HFFc6 (cell line): ENCODE measurements at regions not wholly inside any gene's neighbourhood (a gene's known extent, or its start where the extent isn't known, plus 50 kb on each side); places are given as distances from the start of the nearest gene placed in this dataset. TPM values are rescaled to one million over a fixed set of nuclear protein-coding genes. Genes with fewer than 3 reads are reported as not detected.

ENCODE experiments used
- DNase-seq: peaks from one replicate; pipeline ENCODE4 v3.0.0-alpha.2; 2018
- H3K27ac Mint-ChIP-seq: 2 replicates; pipeline ENCODE4 v1.8.0; 2020; ENCODE audit warnings: mild to moderate bottlenecking, mixed read lengths
- H3K27me3 Mint-ChIP-seq: 2 replicates; pipeline ENCODE4 v1.8.0; 2021; ENCODE audit warnings: mild to moderate bottlenecking, moderate library complexity, mixed read lengths; ENCODE audit not compliant: insufficient read depth
- H3K36me3 Mint-ChIP-seq: 2 replicates; pipeline ENCODE4 v1.8.0; 2021; ENCODE audit warnings: low read depth, mixed read lengths
- H3K4me1 Mint-ChIP-seq: 2 replicates; pipeline ENCODE4 v1.8.0; 2020; ENCODE audit warnings: low read depth, mixed read lengths
- H3K4me3 Mint-ChIP-seq: 2 replicates; pipeline ENCODE4 v1.8.0; 2020; ENCODE audit warnings: mild to moderate bottlenecking, moderate library complexity, mixed read lengths
- H3K9me3 Mint-ChIP-seq: 2 replicates; pipeline ENCODE4 v1.8.0; 2020; ENCODE audit warnings: mild to moderate bottlenecking, mixed read lengths
- microRNA-seq: library from miRNA; unstranded; fragments of <30 nt; microRNA quantifications from one replicate; pipeline ENCODE4, GENCODE V29; 2019
- TF ChIP-seq, protein P1 (sequence below): fragments of 200-600 bp; sonication (generic); IDR thresholded peaks from 2 replicates; pipeline ENCODE4 v1.5.0; 2021; ENCODE audit warnings: antibody characterized with exemption, mild to moderate bottlenecking

DNA sequence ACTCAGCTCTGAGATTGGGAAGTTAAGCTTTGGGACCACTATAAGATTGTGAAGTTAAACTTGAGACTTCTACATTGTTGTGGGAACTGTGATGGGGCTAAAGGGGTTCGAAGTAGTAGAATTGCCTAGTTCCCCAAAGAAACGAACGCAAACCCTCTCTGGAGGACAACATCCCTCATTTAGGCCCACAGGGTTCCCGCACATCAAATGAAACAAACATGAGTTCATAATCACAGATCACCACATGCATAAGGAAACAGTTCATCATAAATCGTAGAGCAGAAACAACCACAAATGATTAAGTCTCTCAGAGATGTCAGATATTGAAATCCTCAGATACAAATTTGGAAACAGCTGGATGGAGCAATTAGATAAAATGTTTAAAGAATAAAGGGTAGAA lies 55.9 kb upstream of the HPCAL1 start:
- no peak overlapping the region for H3K27ac Mint-ChIP-seq
- H3K36me3 Mint-ChIP-seq: peaks cover 13% of the 10 kb centered on the region
- no peak for DNase-seq
- H3K4me3 Mint-ChIP-seq: no peak overlapping the region
- H3K4me1 Mint-ChIP-seq: no peaks in the 10 kb centered on the region
- TF ChIP-seq, protein P1, sequence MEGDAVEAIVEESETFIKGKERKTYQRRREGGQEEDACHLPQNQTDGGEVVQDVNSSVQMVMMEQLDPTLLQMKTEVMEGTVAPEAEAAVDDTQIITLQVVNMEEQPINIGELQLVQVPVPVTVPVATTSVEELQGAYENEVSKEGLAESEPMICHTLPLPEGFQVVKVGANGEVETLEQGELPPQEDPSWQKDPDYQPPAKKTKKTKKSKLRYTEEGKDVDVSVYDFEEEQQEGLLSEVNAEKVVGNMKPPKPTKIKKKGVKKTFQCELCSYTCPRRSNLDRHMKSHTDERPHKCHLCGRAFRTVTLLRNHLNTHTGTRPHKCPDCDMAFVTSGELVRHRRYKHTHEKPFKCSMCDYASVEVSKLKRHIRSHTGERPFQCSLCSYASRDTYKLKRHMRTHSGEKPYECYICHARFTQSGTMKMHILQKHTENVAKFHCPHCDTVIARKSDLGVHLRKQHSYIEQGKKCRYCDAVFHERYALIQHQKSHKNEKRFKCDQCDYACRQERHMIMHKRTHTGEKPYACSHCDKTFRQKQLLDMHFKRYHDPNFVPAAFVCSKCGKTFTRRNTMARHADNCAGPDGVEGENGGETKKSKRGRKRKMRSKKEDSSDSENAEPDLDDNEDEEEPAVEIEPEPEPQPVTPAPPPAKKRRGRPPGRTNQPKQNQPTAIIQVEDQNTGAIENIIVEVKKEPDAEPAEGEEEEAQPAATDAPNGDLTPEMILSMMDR: no peak
- H3K27me3 Mint-ChIP-seq: peaks cover 12% of the 10 kb centered on the region
- H3K9me3 Mint-ChIP-seq: peaks cover 16% of the 10 kb centered on the region

DNA sequence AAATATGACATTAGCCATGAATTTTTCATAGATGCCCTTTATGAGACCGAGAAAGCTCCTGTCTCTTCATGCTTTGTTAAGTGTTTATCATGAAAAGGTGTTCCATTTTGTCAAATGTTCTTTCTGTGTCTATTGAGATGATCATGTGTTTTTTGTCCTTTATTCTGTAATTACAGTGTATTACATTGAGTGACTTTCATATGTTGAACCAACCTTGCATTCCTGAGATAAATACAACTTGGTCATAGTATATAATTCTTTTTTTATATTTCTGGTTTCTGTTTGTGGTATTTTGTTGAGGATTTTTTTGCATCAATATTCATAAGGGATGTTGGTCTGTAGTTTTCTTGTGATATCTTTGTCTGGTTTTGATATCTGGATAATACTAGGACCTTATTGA lies 52.9 kb upstream of the HPCAL1 start:
- TF ChIP-seq, protein P1: no peak
- H3K9me3 Mint-ChIP-seq: peaks cover 16% of the 10 kb centered on the region
- no peak for DNase-seq
- no peak overlapping the region for H3K27ac Mint-ChIP-seq
- H3K4me1 Mint-ChIP-seq: no peaks in the 10 kb centered on the region; the same call in 1 of the 2 replicates
- H3K27me3 Mint-ChIP-seq: peaks cover 16% of the 10 kb centered on the region
- no peak overlapping the region for H3K4me3 Mint-ChIP-seq
- H3K36me3 Mint-ChIP-seq: peaks cover 13% of the 10 kb centered on the region

DNA sequence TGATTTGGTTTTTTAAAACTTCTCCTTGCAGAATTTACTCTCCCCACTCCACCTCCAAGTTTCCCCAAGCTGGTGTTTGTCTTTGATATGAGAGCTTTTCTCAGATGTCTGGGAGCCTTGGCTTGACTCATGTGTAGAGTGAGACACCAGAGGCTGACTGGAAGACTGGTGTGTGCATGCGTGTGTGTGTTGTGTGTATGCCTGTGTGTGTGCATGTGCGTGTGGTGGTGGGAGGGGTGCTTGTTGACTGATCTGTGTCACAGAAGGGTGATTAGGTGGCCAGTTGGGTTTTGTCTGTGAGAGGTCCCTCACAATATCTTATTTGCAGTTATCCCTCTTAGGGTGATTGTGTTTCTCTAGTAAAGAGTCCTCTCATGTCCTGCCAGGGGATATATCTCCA lies 50.5 kb upstream of the HPCAL1 start:
- Mint-ChIP-seq H3K9me3 (peaks cover 16% of the 10 kb centered on the region), H3K4me3 (no peak overlapping the region), H3K27ac (no peak overlapping the region), H3K4me1 (no peaks in the 10 kb centered on the region; the same call in 1 of the 2 replicates), H3K36me3 (peaks cover 13% of the 10 kb centered on the region), H3K27me3 (peaks cover 16% of the 10 kb centered on the region)
- TF ChIP-seq, protein P1: no peak
- DNase-seq: no peak

DNA sequence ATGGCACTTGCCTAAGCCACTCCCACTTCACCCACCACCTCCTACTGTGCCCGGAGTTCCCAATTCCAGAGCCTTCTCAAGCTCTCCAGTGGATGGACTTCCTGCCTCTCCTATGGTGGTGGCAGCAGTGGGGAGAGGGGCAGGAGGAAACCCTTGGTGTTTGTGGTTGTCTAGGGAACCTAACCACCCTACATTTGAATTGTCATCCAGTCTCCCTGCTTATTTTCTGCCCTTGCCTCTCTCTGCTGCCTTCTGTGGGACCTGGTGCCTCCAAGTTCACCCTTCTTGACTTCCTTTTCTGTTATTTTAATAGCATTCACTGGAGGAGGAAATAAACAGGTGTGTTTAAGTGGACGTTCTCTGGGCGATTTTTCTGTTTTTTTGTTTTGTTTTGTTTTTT lies 50.0 kb upstream of the HPCAL1 start:
- H3K36me3 Mint-ChIP-seq: peaks cover 13% of the 10 kb centered on the region
- no peaks in the 10 kb centered on the region; the same call in 1 of the 2 replicates for H3K4me1 Mint-ChIP-seq
- DNase-seq: no peak
- H3K9me3 Mint-ChIP-seq: peaks cover 16% of the 10 kb centered on the region
- TF ChIP-seq, protein P1: no peak
- H3K4me3 Mint-ChIP-seq: no peak overlapping the region
- H3K27ac Mint-ChIP-seq: no peak overlapping the region
- H3K27me3 Mint-ChIP-seq: peaks cover 17% of the 10 kb centered on the region

Small RNA genes lying in the stretch of these regions (microRNA-seq; reads per million reads assigned to microRNA genes)
- gene MIR4261: not detected
